ENCODE measurements at regions not wholly inside any gene's neighbourhood (a gene's known extent, or its start where the extent isn't known, plus 50 kb on each side); places are given as distances from the start of the nearest gene placed in this dataset.
"Not testable (repeated sequence)": the region's sequence is repeated elsewhere in the genome, so short reads cannot be mapped to it uniquely, and the experiment has no call there.

DNA sequence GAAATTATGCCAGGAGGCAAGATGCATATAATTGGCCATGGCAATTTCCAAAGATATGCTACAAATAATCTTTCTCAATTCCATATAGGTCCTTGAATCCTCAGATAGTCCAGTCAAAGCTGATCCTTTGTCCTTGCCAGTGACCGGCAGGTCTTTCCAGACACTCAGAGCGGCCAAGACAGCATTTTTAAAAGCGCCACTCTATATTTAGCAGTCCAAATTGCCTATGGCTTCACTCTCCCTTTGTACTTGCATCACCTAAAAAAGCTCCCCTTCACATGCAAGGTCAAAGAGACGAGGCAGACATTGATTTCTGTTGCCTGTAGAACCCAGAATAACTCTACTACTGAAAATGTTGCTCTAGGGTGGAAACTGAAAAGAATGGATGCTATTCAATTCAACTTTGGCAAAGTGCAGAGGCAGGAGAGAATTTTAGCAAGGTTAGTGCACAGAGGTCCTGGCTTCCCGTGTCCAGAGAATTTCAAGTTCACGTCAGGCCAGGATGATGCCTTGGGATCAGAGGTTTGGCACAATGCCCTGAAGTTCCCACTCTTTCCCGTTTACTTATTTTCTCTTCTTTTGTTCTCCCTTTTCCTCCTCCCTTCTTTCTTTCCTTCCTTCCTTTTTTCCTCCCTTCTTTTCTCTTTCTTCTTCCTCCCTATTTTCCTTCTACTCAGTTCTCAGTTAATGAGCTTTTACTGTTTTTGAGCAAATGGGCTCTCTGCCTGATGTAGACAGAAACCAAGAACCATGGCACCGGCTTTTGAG, 108.5 kb downstream of the KCNK1 start:
- no peak overlapping the region for H3K27ac Mint-ChIP-seq
- TF ChIP-seq, protein P1, sequence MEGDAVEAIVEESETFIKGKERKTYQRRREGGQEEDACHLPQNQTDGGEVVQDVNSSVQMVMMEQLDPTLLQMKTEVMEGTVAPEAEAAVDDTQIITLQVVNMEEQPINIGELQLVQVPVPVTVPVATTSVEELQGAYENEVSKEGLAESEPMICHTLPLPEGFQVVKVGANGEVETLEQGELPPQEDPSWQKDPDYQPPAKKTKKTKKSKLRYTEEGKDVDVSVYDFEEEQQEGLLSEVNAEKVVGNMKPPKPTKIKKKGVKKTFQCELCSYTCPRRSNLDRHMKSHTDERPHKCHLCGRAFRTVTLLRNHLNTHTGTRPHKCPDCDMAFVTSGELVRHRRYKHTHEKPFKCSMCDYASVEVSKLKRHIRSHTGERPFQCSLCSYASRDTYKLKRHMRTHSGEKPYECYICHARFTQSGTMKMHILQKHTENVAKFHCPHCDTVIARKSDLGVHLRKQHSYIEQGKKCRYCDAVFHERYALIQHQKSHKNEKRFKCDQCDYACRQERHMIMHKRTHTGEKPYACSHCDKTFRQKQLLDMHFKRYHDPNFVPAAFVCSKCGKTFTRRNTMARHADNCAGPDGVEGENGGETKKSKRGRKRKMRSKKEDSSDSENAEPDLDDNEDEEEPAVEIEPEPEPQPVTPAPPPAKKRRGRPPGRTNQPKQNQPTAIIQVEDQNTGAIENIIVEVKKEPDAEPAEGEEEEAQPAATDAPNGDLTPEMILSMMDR (IDR thresholded peaks at IDR 0.05; ENCODE audit: unreplicated experiment), result no peak

DNA sequence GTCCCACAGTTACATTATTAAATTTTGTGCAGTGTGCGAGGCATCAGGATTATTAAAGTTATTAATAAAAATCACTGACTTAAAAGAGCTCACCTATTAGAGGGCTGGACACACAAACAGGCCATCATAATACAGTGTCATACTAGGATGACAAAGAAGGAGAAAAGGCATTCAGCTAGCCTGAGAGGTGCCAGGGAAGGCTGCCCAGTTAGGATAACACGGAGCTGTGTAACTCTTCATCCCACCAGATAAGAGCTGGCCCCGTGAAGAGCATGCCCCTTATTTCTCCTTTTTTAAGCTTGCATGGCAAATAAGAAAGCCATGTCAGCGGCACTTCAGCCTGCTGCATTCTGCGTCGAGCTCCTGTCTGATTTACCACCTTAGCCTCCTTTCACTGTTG, 109.5 kb downstream of the KCNK1 start:
- no peaks in the 10 kb centered on the region for H3K9me3 Mint-ChIP-seq (ENCODE audit: low read depth)
- H3K27ac Mint-ChIP-seq, result no peak overlapping the region
- peaks cover 5% of the 10 kb centered on the region for H3K4me1 Mint-ChIP-seq (ENCODE audit: low read depth)
- DNase-seq (ENCODE audit: low spot score, unreplicated experiment), result no peak
- peaks cover 3% of the 10 kb centered on the region for H3K27me3 Mint-ChIP-seq
- no peaks in the 10 kb centered on the region for H3K36me3 Mint-ChIP-seq (ENCODE audit: insufficient read depth)
- no peak overlapping the region for H3K4me3 Mint-ChIP-seq (ENCODE audit: low read depth)
- TF ChIP-seq, protein P1 (IDR thresholded peaks at IDR 0.05; ENCODE audit: unreplicated experiment), result no peak

More for the DNA sequence above, 108.5 kb downstream of the KCNK1 start:
- DNase-seq (ENCODE audit: low spot score, unreplicated experiment), result no peak
- Mint-ChIP-seq H3K36me3 (ENCODE audit: insufficient read depth) (no peaks in the 10 kb centered on the region), H3K27me3 (peaks cover 3% of the 10 kb centered on the region), H3K9me3 (ENCODE audit: low read depth) (no peaks in the 10 kb centered on the region), H3K4me1 (ENCODE audit: low read depth) (peaks cover 5% of the 10 kb centered on the region), H3K4me3 (ENCODE audit: low read depth) (no peak overlapping the region)

DNA sequence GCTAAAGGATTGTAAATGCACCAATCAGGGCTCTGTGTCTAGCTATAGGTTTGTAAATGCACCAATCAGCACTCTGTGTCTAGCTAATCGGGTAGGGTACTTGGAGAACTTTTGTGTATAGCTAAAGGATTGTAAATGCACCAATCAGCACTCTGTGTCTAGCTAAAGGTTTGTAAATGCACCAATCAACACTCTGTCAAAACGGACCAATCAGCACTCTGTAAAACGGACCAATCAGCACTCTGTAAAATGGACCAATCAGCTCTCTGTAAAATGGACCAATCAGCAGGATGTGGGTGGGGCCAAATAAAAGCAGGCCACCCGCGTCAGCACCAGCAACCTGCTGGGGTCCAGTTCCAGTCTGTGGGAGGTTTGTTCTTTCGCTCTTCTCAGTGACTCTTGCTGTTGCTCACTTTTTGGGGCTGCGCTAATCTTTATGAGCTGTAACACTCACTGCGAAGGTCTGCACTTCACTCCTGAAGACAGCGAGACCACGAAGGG, 110.3 kb downstream of the KCNK1 start:
- H3K4me1 Mint-ChIP-seq (ENCODE audit: low read depth); H3K36me3 Mint-ChIP-seq (ENCODE audit: insufficient read depth); DNase-seq (ENCODE audit: low spot score, unreplicated experiment); H3K27ac Mint-ChIP-seq; H3K9me3 Mint-ChIP-seq (ENCODE audit: low read depth); H3K4me3 Mint-ChIP-seq (ENCODE audit: low read depth); H3K27me3 Mint-ChIP-seq: not testable (repeated sequence)

DNA sequence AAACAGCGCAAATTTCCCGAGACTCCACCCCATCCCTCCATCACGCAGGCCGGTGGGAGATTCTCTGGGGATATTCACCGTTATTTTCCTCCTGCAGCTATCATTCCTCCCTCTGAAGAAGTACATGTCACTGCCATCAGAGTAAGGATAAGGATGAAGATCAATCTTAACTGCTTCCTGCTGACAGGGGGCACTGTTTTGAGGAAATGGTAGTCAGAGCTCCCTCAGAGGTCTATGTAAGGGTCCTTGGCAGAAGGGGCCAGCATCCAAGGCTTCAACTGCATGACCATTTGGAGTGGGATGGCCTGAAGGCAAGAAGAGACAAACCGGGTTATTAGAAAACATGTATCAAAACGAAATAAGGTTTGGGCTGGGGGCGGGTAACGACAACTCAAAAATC, 111.5 kb downstream of the KCNK1 start:
- H3K27me3 Mint-ChIP-seq, result peaks cover 3% of the 10 kb centered on the region
- DNase-seq (ENCODE audit: low spot score, unreplicated experiment), result no peak
- no peak overlapping the region for H3K4me3 Mint-ChIP-seq (ENCODE audit: low read depth)
- no peak overlapping the region for H3K27ac Mint-ChIP-seq
- peaks cover 7% of the 10 kb centered on the region for H3K4me1 Mint-ChIP-seq (ENCODE audit: low read depth)
- H3K36me3 Mint-ChIP-seq (ENCODE audit: insufficient read depth), result no peaks in the 10 kb centered on the region
- H3K9me3 Mint-ChIP-seq (ENCODE audit: low read depth), result no peaks in the 10 kb centered on the region
- TF ChIP-seq, protein P1 (IDR thresholded peaks at IDR 0.05; ENCODE audit: unreplicated experiment), result no peak

DNA sequence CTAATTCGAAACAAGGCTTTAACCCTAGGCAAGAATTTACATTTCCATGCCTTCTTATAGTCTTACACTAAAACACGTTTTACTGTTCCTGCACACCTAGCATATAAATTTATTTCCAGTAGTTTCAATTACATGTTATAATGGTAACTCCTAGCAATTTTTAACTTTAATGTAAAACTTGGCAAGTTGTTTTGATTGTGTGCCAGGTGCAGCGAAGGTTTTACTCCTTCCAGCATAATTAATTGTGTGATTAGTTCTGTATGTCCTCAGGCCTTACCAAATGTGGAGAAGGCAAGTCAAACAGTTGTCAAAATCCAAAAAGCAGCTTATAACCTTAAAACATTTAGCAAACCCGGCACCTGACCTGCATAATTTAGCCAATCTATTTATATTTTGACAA, 114.8 kb downstream of the KCNK1 start:
- H3K27me3 Mint-ChIP-seq, result no peaks in the 10 kb centered on the region
- DNase-seq (ENCODE audit: low spot score, unreplicated experiment), result no peak
- H3K4me3 Mint-ChIP-seq (ENCODE audit: low read depth), result no peak overlapping the region
- peaks cover 1% of the 10 kb centered on the region for H3K4me1 Mint-ChIP-seq (ENCODE audit: low read depth)
- H3K9me3 Mint-ChIP-seq (ENCODE audit: low read depth), result no peaks in the 10 kb centered on the region
- H3K27ac Mint-ChIP-seq, result no peak overlapping the region
- TF ChIP-seq, protein P1 (IDR thresholded peaks at IDR 0.05; ENCODE audit: unreplicated experiment), result no peak
- no peaks in the 10 kb centered on the region for H3K36me3 Mint-ChIP-seq (ENCODE audit: insufficient read depth)

DNA sequence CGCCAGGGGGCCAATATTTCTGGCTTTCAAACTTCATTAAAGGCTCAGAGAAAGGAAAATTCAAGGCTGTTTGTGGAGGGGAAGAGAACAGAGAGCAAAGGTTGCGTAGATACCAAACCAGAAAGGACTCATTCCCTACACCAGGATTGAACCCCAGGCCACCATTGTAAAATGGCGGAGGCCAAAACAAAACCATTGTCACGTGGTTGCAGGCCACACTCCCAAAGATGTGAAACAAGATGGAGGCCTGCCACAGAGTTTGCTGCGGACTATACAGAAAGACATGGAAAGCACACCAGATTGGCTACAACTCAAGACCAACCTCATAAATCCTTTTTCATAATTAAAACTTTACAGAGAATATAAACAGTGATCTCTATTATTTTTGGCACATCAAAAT, 116.5 kb downstream of the KCNK1 start:
- no peak overlapping the region for H3K4me3 Mint-ChIP-seq (ENCODE audit: low read depth)

More for the DNA sequence above, 116.5 kb downstream of the KCNK1 start:
- Mint-ChIP-seq H3K27ac (no peak overlapping the region), H3K27me3 (no peaks in the 10 kb centered on the region), H3K36me3 (ENCODE audit: insufficient read depth) (no peaks in the 10 kb centered on the region), H3K4me1 (ENCODE audit: low read depth) (peaks cover 1% of the 10 kb centered on the region), H3K9me3 (ENCODE audit: low read depth) (no peaks in the 10 kb centered on the region)
- TF ChIP-seq, protein P1 (IDR thresholded peaks at IDR 0.05; ENCODE audit: unreplicated experiment), result no peak
- no peak for DNase-seq (ENCODE audit: low spot score, unreplicated experiment)

Data from progenitor cell of endocrine pancreas (in vitro differentiated cells).